Spleen (tissue), 11 donors: ENCODE measurements at regions not wholly inside any gene's neighbourhood (a gene's known extent, or its start where the extent isn't known, plus 50 kb on each side); places are given as distances from the start of the nearest gene placed in this dataset.

ENCODE experiments used
- DNase-seq: peaks from one replicate; pipeline ENCODE4 v3.0.0-alpha.2; 2020
- H3K27ac ChIP-seq, 8 donors: fragments of 200-600 bp; sonication (generic) in 7 of 8; 1 replicate in 4 of 8; 2 replicates in 4 of 8; pipeline versions ENCODE4 v1.5.0 to v1.8.0; 2016 to 2021; ENCODE audit warnings: inconsistent platforms in 4 of 8, mild to moderate bottlenecking in 4 of 8, moderate library complexity in 1 of 8
- H3K27me3 ChIP-seq, 7 donors: fragments of 200-600 bp; sonication (generic) in 6 of 7; replicated peaks in 1 of 7; 1 replicate in 4 of 7; 2 replicates in 3 of 7; pipeline versions ENCODE4 v1.5.0 to v1.8.0; 2016 to 2021; ENCODE audit warnings: inconsistent platforms in 3 of 7, mild to moderate bottlenecking in 1 of 7
- H3K36me3 ChIP-seq, 6 donors: fragments of 200-600 bp; sonication (generic) in 5 of 6; 1 replicate in 4 of 6; 2 replicates in 2 of 6; pipeline versions ENCODE4 v1.5.0 to v1.8.0; 2016 to 2021; ENCODE audit warnings: inconsistent platforms in 2 of 6
- H3K4me1 ChIP-seq, 6 donors: fragments of 200-600 bp; sonication (generic) in 5 of 6; 1 replicate in 3 of 6; 2 replicates in 3 of 6; pipeline versions ENCODE4 v1.5.0 to v1.8.0; 2016 to 2021; ENCODE audit warnings: inconsistent platforms in 3 of 6
- H3K4me3 ChIP-seq, 8 donors: fragments of 200-600 bp; sonication (generic) in 7 of 8; 1 replicate in 4 of 8; 2 replicates in 4 of 8; pipeline versions ENCODE4 v1.5.0 to v1.8.0; 2016 to 2021; ENCODE audit warnings: inconsistent platforms in 4 of 8, mild to moderate bottlenecking in 4 of 8, moderate library complexity in 2 of 8
- H3K9me3 ChIP-seq, 8 donors: fragments of 200-600 bp; sonication (generic) in 7 of 8; 1 replicate in 4 of 8; 2 replicates in 4 of 8; pipeline versions ENCODE4 v1.5.0 to v1.8.0; 2016 to 2021; ENCODE audit warnings: inconsistent platforms in 4 of 8
- CTCF ChIP-seq, 11 experiments: fragments of 200-600 bp in 7 of 11; fragments of 450-650 bp in 4 of 11; sonication (generic) in 4 of 11; IDR thresholded peaks in 8 of 11; conservative IDR thresholded peaks in 3 of 11; 1 replicate in 7 of 11; 2 replicates in 4 of 11; pipeline versions ENCODE4 v1.4.0 to v1.8.0; 2016 to 2021; ENCODE audit warnings: antibody characterized with exemption in 11 of 11, inconsistent platforms in 4 of 11, mild to moderate bottlenecking in 1 of 11
- POLR2A ChIP-seq, 3 donors: fragments of 450-650 bp; IDR thresholded peaks; one replicate each; pipeline ENCODE4 v1.5.1; 2017; ENCODE audit warnings: antibody characterized with exemption in 3 of 3, mild to moderate bottlenecking in 1 of 3
- POLR2AphosphoS5 ChIP-seq, 3 donors: sonication (generic); formaldehyde crosslinking; IDR thresholded peaks; one replicate each; pipeline ENCODE4 v1.5.1; 2017; ENCODE audit warnings: antibody characterized with exemption in 3 of 3
- WGBS, 5 donors: extraction: QIAGEN DNeasy Blood & Tissue Kit in 3 of 5; methylation state at CpG; one replicate each; pipeline versions ENCODE4 v1.1.5 to v1.1.7; 2013 to 2018; 5-methylcytosine and 5-hydroxymethylcytosine counted together
- intact Hi-C: fragments of 100-400 bp; cut with DNase I; formaldehyde crosslinking; loops from one replicate; pipeline ENCODE4 v1.15.0; 2023; ENCODE audit warnings: low total_unique reads
- donor health status: healthy with polysubstance abuse.
- donor health status: DM: no; HTN: no; CAD: no; lungs with moderate emphysema.
- donor health status: DM: no; HTN: no; CAD: no.
- donor health status: Bipolar disorder and iron deficiency.
- donor health status: healthy.
- donor health status: DM: no; HTN: no; CAD: no.
- donor health status: DM: yes; HTN: yes; CAD: no.

DNA sequence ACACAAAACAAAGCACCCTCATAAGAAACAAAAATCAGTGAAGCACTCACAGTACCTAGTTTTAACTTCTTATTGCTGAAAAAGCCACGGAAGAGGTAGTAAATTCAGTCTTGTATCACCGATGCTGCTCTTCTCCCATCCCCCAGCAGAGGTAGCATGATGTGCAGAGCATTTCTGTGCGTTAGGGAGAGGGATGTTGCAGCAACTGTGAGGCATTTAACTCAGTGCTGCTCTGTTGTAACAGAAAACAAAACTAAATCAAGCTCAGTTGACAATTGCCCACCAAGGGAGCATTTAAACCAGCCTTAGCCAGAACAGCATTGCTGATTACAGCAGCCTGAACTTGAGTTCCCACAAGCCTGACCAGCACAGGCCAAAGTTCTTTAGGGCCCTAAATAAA, 1279.7 kb upstream of the ADGRL3 start:
- H3K36me3 ChIP-seq, result no peaks in the 10 kb centered on the region
- H3K27me3 ChIP-seq, result no peaks in the 10 kb centered on the region
- no peaks in the 10 kb centered on the region for H3K4me1 ChIP-seq
- H3K9me3 ChIP-seq, result peaks cover 0 to 12% (median 4%) of the 10 kb centered on the region in 8 donors
- intact Hi-C loops, result no loop called here
- H3K27ac ChIP-seq, result no peak overlapping the region
- TF ChIP-seq POLR2A (IDR thresholded peaks at IDR 0.05) (no peak), CTCF (IDR thresholded peaks at IDR 0.05 in 8 of 11, conservative IDR thresholded peaks at IDR 0.05 in 3 of 11) (no peak), POLR2AphosphoS5 (IDR thresholded peaks at IDR 0.05) (no peak)
- DNase-seq, result no peak
- no peak overlapping the region for H3K4me3 ChIP-seq
- 49 to 59% (median 52%) methylated on average over 3 of the region's 3 CpGs for WGBS, 5 donors

- 55 to 74% (median 64%) methylated on average over 1 of the region's 1 CpG for WGBS, 5 donors
- intact Hi-C loops, result no loop called here
These were observed 1274.8 kb upstream of the ADGRL3 start for GRCh38 chr4:59925290-59925689.

DNA sequence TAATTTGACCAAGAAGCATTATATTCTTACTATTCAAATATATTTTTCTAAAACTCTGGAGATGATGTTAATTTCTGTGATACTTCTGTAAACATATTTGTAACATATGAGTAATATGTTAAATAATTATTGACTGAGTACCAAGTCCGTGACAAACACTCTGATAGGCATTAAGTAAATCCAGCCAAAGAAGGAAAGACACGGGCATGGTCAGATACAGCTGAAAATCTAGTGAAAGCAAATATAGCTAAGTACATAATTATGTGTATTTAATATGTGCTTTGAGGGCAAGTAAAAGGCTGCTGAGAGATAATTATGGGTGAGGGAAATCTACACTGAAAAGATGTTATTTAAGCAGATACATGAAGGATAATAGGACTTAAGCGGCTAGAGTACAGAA, 1263.6 kb upstream of the ADGRL3 start:
- WGBS, 5 donors, result 77 to 88% (median 84%) methylated on average over 3 of the region's 3 CpGs

More at GRCh38 chr4:59925290-59925689, 1274.8 kb upstream of the ADGRL3 start:
- peaks cover 0 to 34% (median 17%) of the 10 kb centered on the region in 8 donors for H3K9me3 ChIP-seq
- DNase-seq, result no peak
- no peaks in the 10 kb centered on the region for H3K36me3 ChIP-seq
- TF ChIP-seq POLR2A (IDR thresholded peaks at IDR 0.05) (no peak), POLR2AphosphoS5 (IDR thresholded peaks at IDR 0.05) (no peak), CTCF (IDR thresholded peaks at IDR 0.05 in 8 of 11, conservative IDR thresholded peaks at IDR 0.05 in 3 of 11) (no peak)
- no peaks in the 10 kb centered on the region for H3K27me3 ChIP-seq
- H3K4me3 ChIP-seq, result no peak overlapping the region
- no peak overlapping the region for H3K27ac ChIP-seq
- H3K4me1 ChIP-seq, result no peaks in the 10 kb centered on the region

DNA sequence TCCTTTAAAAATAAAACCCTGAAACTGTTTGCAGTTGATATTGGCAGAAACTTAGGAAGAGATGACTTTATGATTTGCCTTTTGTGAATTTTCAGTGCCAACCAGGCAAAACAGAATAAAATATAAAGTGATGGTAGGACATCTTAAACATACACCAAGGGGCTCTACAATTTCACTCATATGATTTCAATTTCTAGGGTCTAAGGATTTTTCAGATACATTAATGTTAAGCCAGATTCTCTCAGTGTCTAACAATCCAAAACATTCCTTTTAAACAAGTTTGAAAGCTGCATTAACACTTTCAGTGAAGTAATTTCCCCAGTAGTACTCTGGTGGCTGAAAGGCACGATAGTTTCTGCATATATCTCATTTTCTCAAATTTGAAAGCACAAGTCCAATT, 1262.0 kb upstream of the ADGRL3 start:
- TF ChIP-seq POLR2A (IDR thresholded peaks at IDR 0.05) (no peak), CTCF (IDR thresholded peaks at IDR 0.05 in 8 of 11, conservative IDR thresholded peaks at IDR 0.05 in 3 of 11) (no peak), POLR2AphosphoS5 (IDR thresholded peaks at IDR 0.05) (no peak)
- Histone ChIP-seq H3K4me1 (no peaks in the 10 kb centered on the region), H3K9me3 (peaks cover 0 to 6% (median 0%) of the 10 kb centered on the region in 8 donors), H3K27me3 (no peaks in the 10 kb centered on the region), H3K4me3 (no peak overlapping the region), H3K27ac (no peak overlapping the region), H3K36me3 (no peaks in the 10 kb centered on the region)
- no peak for DNase-seq
- WGBS, 5 donors, result 64 to 94% (median 80%) methylated on average over 1 of the region's 1 CpG
- intact Hi-C loops, result no loop called here

More for the DNA sequence above, 1263.6 kb upstream of the ADGRL3 start:
- peaks cover 0 to 10% (median 0%) of the 10 kb centered on the region in 8 donors for H3K9me3 ChIP-seq
- no peak overlapping the region for H3K4me3 ChIP-seq
- no peak for DNase-seq
- no peaks in the 10 kb centered on the region for H3K36me3 ChIP-seq
- intact Hi-C loops, result no loop called here
- no peak overlapping the region for H3K27ac ChIP-seq
- no peaks in the 10 kb centered on the region for H3K4me1 ChIP-seq
- TF ChIP-seq POLR2AphosphoS5 (IDR thresholded peaks at IDR 0.05) (no peak), POLR2A (IDR thresholded peaks at IDR 0.05) (no peak), CTCF (IDR thresholded peaks at IDR 0.05 in 8 of 11, conservative IDR thresholded peaks at IDR 0.05 in 3 of 11) (no peak)
- no peaks in the 10 kb centered on the region for H3K27me3 ChIP-seq
